ENCODE measurements at regions not wholly inside any gene's neighbourhood (a gene's known extent, or its start where the extent isn't known, plus 50 kb on each side); places are given as distances from the start of the nearest gene placed in this dataset.
"Not testable (repeated sequence)": the region's sequence is repeated elsewhere in the genome, so short reads cannot be mapped to it uniquely, and the experiment has no call there.

DNA sequence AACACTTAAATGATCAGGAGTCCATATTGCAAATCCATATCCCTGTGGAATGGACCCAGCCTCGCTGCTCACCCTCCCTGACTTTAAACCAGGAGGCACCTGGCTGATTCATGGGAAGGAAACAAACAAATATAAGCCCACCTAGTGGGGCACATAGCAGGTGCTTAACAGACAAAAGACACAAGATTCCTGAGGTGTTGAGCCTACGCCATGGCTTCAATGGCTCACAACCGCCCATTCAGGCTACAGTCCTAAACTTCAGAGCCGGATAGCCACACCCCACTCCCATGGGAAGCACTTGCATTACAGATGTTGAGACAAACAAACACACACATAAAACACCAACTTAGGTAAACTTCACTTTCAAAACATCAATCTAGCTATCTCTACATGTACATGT is 359.9 kb downstream of the ICE1 start:
- DNase-seq, result no peak

DNA sequence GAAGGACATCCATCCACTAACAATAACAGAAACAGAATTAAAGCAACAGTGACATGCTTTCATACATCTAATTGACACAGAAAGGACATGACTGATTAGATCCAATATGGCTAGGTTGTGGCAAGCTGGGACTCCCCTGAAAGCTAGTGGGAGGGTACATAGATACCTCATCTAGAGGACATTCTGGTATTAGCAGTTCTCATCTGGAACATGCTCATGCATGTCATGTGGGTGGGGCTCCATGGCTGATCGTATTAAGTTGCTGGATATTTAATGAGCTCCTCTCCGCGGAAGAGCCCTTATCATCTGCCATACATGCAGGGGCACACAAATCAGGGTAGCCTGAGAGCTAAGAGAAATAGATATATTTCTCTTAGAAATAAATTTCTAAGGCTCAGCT is 358.9 kb downstream of the ICE1 start:
- DNase-seq, result no peak

DNA sequence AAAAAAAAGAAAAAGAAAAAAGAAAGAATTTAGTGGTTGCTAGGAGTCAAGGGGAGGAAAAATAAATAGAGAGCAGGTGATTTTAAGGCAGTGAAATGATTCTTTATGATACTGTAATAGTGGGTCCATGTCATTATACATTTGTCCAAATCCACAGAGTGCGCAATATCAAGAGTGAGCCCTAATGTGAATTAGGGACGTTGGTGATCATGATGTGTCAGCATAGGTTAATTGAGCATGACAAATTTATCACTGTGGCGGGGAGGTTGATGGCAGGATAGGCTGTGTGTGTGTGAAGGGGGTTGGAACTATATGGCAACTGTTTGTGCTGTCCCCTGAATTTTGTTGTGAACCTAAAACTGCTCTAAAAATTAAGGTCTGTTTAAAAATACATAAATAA is 357.8 kb downstream of the ICE1 start:
- peak; percentile 67 for DNase-seq

DNA sequence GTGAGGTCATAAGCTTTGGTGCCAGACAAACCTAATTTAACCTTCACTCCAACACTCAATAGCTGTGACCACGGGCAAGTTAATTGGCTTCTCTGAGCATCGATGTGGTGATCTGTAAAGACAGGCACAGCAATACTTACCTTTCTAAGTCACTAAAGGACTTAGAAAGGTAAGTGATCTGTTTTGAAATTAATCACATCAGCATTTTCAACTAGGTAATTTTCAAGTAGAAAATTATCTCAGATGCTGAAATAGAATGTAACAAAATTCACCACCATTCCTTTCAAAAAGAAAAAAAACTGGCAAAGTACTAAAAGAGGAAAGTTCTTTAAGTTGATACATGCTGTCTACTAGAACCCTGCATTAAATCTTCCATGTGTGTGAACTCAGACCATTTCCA is 354.5 kb downstream of the ICE1 start:
- no peak for DNase-seq

DNA sequence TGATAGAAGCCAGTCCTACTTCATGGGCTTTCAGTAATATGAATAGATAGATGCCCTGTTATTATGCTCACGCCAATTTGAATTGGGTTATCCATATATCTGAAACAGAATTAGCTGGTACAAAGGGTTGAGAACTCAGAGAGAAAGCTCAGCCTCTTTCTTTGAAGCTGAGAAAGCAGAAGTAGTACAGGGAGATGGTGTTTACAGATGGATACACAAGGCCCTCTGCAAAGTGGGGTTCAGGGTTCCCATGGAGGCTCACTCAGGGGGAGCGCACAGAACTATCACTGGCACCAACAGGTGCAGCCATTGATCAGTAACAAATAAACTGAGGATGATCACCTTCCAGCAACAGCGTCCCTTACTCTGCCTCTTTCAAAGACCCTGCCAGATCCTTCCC is 349.7 kb downstream of the ICE1 start:
- DNase-seq, result no peak

DNA sequence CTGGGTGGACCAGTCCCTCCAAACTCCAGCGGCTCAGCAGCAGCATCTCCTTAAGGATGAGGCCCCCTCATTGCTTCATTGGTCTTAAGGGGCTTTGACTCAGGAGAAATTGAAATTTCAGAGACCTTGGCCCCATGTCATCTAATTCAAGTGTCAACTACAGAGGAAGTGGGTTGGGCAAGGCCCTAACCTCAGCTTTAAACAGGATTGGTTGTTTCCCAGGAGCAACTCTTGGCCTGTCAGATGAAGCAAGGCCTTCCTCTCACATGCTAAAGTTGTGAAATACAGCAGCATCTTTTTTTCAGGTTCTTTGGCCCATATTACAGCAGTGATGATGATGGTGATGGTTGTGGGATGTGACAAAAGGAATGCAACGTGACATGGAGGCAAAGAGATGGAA is 348.3 kb downstream of the ICE1 start:
- no peak for DNase-seq

DNA sequence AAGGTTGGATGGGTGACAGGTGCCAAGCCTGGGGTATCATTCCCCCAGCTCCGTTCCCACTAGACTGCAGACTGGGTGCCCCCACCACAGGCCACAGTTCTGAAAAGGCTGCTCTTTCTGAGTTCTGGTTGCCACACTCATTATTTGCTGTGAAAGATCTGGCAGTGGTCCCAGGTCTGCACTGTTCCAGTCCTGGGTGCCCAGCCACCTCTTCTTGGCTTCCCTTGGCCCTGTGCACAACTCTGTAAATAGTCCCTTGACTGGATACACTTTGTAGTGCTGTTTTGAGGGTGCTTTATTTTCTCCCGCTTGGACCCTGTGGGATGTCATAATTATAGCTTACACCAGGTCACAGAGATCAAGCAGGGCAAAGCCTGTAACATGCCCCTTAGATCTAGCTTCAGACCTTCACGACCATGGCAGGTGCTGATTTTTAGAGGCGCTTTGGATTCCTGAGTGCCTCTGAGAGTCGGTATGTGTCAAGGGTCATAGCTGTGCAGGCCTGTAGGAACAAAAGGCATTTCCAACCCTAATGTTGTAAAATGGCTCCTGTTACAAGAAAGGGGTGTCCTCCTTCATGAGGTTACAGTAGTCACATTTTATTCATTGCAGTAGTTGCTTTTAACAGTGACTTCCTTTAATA is 344.9 kb downstream of the ICE1 start:
- DNase-seq, result no peak

DNA sequence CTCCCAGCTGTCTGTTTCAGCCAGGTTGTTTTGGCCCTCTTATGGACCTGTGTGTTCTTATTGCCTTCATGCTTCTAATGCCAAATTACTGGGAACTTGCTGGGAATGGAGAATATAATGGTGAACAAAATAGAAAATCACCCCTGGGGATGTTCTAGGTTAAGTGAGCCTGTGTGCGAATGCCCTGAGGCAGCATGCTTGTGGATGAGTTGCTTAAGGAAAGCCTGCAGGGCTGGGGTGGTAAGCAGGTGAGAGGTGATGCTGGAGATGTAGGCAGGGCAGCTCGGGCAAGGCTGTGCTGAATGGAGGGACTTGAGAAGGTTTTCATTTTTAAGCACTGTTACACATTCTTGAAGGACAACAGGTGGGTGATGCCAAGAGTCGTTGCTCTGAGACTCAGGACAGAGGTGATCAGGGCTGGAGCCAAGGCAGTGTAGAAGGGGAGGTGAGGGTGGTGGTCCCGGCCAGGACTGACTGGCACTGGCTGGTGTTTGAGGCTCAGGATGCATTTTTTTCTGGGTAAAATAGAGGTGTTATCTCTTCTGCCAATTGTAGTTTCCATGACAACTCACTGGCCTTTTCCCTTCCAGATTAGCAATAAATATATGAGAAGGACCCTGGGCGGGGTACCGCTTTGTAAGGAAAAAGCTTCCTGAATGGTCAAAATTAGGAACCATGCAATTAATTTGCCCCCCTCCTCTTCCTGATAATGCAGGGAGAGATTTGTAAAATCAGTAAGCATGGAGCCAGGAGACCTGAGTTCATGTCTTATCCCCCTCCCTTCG is 342.8 kb downstream of the ICE1 start:
- no peak for DNase-seq

DNA sequence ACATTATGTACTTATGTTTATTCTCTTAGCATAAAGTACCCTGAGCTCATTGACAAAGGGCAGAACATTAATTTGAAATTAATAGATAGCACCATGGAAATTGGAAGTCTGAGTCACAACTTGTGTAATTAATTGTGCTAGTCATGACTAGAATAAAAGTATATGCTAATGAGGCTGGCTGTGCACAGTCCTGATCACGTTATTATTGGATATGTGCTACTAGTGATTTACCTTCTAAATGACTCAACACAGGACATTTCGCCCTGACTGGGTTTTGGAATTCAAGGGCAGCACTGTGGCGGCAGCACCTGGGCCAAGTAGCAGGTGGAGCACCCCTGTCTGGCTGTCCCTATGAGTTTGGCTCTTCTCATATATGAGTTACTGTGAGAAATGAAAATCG is 341.8 kb downstream of the ICE1 start:
- DNase-seq, result no peak

DNA sequence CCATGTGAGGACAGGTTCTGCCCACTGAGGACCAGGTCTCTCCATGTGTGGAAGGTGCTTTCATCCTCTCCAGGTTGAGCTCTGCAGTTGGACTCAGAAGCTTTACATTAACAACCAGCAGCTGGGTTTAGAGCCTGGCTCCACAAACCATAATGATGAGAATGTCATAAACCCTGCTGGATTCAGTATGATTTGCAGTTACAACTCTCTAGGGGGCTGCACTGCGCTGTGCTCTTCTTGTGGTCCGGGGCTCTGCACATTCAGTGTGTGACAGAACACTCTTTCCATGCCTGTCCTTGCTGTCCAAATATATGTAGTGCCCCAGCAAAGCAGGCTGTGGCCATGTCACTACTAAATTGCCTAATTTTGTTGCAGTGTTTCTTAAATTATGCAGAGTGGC is 334.3 kb downstream of the ICE1 start:
- no peak for DNase-seq

DNA sequence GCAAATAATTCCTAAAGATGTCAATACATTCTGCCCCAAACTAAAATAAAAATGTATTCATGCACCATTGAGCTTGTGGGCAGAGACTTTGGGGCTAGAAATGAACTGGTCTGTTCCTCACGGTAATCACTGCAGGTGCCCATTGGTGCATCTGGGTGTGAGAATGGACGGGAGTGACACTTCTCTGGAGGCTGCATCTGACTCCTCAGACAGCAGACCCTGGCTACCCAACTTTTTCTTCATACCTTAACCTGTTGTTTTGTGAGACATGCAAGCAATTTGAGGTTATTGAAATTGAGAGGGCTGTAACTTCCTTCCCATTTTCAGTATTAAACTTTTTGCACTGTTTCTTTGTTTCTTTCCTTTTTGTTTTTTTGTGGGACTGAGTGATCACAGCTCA is 333.4 kb downstream of the ICE1 start:
- DNase-seq, result no peak

DNA sequence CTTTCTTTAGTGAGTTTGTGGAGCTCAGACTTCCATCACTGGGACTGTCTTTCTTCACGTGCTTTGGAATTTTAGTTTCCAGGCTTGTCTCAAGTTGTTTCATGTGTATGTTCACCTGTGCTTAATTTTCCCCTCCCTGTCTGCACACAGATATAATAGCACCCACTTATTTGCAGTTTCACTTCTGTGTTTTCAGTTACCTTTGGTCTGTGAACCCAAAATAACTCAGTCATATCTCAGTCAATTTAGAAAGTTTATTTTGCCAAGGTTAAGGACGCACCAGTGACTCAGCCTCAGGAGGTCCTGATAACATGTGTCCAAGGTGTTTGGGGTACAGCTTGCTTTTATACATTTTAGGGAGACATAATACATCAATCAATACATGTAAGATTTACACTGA is 330.4 kb downstream of the ICE1 start:
- DNase-seq, result no peak

DNA sequence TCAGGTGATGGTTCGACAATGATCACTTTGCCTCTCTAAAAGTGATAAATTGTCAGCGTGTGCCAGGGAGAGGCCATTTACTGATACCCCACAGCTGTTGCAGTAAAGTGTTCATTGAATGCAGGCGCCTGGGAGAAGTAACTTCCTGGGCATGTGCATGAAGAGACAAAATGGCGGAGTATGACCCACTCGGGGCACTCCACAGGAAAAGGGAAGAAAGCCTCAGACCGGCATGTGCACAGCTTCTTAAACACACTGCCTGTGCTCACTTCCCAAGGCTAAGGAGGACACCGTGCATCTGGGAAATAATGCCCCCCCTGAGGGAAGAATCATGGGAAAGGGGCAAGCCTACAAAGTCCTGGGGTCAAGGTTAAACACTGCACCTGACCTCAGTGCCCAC is 329.5 kb downstream of the ICE1 start:
- DNase-seq, result peak; percentile 85

DNA sequence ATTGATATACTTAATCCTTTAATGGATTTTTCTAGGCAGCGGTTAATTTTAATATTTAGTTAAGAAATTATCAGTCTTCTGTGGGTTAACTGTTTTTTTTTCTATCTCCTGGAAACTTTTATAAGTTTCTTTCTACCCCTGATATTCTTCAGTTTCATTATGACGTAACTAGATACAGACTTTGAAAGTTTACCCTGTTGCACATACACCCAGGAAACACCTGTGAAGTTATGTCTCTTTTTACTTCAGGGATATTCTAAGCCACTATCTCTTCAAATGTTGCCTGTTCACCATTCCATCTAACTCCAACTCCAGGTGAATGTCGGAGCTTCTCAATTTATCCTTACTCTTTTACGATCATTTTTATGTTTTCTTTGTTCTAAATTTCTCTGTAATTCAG is 329.0 kb downstream of the ICE1 start:
- no peak for DNase-seq

DNA sequence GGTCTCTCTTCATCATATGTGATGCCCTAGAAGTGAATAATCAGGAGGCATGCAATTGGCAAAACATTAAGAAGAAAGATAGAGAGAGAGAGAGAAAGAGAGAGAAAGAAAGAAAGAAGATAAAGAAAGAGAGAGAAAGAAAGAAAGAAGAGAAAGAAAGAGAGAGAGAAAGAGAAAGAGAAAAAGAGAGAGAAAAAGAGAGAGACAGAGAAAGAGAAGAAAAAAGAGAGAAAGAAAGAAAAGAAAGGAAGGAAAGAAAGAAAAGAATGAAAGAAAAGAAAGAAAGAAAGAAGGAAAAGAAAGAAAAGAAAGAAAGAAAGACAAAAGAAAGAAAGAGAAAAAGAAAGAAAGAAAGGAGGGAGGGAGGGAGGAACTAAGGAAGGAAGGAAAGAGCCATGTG is 318.9 kb downstream of the ICE1 start:
- no peak for DNase-seq

DNA sequence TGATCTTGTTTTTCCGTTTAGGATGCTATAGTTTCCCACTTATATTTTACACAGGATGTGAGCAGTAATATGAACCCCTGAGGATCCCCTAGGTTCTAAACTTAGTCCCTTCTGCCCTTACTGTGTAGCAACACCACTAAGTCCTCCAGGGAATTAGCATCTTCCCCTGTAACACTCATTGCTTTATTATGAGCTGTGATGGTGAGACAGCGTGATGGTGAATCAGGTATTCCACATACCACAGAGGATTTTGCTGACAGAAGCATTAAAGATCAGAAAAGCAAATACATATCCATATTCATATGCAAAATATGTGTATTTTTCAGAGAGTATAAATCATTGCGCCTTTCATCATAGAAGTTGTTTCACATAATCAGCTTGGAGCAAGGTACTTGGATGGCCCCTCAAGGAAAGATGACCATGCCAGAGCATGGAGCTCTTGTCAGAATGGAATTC is 317.0 kb downstream of the ICE1 start:
- no peak for DNase-seq

DNA sequence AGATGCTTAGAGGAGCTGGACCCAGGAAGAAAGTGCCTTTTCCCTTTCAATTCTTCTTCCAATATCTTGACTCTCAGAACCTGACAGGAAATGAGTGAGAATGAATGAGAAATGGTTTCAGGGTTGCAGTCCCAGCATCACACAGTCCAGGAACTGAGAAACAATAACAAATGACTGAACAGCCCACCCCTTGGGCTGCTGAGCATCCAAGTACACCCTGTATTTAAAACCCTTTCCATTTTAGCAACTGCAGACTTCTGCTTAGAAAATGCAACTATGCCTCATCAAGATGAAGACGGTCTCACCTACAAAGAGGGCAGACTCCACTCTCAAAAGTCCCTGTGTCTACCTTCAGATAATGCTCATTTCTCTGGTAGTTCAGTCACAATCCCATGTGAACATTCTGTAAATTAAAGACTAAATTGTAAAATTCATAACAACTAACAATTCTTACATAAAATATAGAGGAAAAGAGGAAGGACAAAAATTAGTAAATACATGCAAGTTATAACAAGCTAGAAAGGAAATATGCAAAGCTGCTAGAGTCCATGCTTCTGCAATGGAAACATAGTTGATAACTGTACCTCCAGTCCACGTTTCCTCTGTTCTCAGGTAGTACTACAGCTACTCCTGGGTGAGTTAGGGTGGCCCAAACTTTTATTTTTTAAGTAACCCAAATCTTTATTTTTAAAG is 316.5 kb downstream of the ICE1 start:
- DNase-seq, result no peak

DNA sequence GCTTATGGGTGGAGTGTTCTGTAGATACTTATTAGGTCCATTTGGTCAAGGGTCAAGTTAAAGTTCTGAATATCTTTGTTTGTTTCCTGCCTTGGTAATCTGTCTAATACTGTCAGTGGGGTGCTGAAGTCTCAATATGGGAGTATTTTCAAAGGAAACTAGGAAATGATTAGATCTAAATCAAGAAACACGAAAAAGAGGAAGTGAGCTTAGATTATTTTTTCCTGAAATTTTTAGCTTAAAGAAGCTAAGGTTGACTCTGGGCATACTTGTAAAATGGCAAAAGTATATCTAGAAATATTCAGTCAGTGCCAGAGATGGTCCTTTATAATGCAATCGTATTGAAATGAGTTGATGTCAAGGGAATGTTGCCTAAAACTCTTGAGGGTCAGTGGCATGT is 313.5 kb downstream of the ICE1 start:
- DNase-seq, result no peak

DNA sequence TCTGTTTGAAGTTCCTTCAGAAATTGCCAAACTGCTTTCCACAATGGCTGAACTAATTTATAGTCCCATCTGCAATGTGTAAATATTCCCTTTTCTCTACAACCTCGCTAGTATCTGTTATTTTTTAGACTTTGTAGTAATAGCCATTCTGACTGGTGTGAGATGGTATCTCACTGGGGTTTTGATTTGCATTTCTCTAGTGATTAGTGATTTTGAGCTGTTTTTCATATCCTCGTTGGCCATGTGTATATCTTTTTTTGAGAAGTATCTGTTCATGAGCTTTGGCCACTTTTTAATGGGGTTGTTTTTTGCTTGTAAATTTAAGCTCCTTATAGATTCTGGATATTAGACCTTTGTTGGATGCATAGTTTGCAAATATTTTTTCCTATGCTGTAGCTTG is 310.6 kb downstream of the ICE1 start:
- not testable (repeated sequence) for DNase-seq

DNA sequence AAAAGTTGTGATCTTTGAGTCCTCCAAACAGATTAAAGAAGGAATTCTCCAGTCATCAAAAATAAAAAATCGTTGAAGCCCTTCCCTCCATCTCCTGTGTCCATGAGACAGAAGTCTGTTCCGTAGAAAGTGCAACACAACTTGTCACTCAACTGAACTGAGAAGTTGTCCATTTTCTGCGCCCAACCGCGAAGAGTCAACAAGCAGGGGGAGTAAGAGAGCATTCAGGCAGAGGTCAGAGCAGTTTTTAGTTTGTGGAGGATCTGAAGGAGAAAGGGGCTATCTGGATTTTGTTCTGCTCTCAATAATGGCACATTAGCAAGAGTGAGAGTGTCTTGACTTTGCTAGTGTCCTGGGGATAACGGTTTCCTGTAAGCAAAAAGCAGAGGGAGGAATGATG is 303.9 kb downstream of the ICE1 start:
- DNase-seq, result no peak

DNA sequence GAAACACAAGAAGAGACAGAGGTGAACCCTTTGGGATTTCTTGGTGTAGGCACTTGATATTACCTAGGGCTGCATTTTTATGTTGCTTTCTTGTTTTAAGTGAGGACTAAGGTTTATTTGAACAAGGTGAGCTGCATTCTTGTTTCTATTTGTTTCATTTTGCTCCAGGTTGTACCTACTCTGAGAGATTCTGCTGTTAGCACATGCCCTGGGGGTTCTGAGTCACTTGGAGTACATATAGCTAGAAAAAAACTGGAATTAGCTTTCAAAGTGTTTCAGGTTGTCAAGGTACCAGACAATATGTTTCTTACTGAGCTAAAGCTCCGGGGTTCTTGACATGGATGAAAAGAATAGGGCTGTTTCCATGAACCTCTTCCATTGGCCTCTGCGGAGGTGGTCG is 299.4 kb downstream of the ICE1 start:
- DNase-seq, result no peak

DNA sequence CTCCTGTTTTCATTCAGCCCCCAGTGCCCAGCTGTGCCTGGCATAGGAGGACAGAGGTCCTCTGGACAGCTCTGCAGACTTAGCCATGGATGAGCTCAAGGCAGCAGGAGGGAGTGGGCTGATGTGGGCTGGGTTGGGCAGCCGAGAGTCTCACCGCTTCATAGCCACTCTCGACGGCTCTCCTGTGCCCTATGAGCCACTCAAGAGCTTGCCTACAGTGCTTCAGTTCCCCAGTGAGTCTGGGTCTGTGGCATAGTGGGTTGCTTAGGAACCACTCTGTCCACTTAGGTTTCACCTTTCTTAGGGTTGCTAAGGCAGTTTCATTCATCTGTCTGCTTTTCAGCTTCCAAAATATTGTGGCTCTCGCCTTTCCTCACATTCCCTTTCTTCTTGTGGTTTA is 296.8 kb downstream of the ICE1 start:
- DNase-seq, result no peak

DNA sequence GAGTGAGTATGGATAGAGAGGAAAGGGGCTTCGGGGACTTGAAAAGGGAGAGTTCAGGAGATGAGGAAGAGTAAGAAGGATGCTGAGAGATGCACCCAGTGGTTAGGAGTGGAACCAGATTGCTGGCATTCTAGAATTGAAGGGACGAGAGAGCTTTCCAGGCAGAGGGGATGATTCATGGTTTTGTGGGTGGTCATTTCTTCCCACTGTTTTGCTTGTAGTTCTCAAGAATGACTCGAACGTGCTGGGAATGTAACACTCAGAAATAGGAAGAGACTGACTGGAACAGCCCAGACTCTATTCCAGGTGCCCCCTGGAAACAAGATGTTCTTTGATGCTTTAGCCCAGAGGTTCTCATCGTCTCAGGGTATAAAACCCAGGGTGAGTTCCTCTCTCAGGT is 294.2 kb downstream of the ICE1 start:
- no peak for DNase-seq

DNA sequence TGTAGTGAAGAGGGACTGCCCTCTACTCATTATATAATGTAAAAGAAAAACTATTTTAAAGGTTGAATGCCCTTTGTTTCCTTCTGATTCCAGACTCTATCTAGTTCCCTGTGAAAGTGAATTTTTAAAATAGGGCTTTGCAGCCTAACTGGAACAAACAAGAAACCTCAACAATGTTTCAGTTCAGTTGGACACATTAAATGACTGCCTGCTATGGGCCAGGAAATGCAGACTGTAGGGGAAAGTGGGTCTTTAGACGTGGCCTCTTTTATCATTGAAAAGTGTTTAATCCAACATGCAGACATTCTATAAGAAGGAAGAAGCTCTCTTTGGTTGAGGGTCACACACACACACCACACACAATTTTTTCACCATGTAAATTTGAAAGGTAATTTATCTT is 289.1 kb downstream of the ICE1 start:
- DNase-seq, result no peak
